Femur (tissue), 1 donor: ENCODE measurements at regions not wholly inside any gene's neighbourhood (a gene's known extent, or its start where the extent isn't known, plus 50 kb on each side); places are given as distances from the start of the nearest gene placed in this dataset.
"Not testable (repeated sequence)": the region's sequence is repeated elsewhere in the genome, so short reads cannot be mapped to it uniquely, and the experiment has no call there.

ENCODE experiments used
- DNase-seq: peaks from one replicate; pipeline ENCODE4 v3.0.0-alpha.2; 2017

DNA sequence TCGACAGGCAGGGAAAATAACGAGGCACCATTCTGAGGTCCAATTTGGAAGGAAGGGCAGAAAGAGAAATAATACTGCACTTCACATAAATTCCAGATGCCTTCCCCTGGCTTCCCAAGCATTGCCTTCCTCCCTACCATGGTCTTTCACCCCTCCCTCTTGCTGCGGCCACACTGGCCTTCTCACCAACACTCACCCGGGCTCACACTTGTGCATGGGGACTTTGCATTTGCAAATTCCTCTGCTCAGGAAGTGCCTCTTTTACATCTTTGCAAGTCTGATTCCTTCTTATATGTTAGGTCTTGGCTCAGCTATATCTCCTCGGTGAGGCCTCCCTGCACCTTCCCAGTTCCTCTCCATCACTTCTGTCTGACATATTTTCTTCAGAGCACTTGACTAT is 199.4 kb downstream of the CHIC2 start:
- no peak for DNase-seq

DNA sequence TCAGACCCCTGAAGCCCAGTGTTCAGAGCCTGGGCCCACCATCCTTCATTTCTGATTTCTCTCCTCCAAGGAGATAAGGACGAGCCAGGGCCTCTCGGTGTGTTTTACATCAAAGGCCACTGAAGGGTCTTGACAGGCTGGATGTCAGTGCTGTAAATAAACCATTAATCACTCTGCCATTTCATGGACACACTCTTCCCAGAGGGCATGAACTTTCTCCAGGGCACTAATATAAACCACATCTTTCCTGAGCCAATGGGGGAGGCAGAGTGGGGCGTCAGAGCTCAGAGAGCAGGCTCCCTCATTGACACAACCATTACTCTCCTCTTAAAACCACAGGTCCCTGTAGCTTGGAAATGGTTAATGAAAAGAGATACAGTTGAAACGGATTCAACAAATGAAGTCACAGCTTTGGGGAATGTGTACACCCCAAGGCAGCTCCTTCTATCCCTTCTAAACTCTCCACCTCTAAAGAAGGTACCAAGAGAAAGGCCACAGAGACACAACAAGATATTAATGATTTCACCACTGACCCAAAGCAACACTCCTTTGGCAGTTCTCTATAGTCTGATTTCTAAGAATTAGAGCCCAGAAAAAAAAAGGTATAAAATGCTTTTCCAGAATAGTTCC is 200.6 kb downstream of the CHIC2 start:
- no peak for DNase-seq

DNA sequence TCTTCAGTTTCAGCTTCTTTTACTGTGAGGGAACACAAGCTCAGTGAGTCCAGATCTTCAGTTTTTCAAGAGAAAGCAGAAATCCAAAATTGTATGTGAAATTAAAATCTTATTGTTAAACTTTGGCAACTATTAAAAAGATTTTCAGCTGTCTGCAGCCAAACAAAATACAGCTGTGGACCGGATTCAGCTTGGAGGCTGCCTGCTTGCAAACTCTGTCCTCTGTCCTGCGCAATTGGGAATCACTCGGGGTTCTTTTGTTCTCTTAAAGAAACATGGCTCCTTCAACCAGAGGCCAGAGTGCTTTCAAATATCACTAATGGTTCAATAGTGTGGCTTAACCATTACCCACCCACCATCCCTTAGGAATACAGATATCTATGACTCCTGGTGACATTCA is 201.2 kb downstream of the CHIC2 start:
- DNase-seq: peak; percentile 81

DNA sequence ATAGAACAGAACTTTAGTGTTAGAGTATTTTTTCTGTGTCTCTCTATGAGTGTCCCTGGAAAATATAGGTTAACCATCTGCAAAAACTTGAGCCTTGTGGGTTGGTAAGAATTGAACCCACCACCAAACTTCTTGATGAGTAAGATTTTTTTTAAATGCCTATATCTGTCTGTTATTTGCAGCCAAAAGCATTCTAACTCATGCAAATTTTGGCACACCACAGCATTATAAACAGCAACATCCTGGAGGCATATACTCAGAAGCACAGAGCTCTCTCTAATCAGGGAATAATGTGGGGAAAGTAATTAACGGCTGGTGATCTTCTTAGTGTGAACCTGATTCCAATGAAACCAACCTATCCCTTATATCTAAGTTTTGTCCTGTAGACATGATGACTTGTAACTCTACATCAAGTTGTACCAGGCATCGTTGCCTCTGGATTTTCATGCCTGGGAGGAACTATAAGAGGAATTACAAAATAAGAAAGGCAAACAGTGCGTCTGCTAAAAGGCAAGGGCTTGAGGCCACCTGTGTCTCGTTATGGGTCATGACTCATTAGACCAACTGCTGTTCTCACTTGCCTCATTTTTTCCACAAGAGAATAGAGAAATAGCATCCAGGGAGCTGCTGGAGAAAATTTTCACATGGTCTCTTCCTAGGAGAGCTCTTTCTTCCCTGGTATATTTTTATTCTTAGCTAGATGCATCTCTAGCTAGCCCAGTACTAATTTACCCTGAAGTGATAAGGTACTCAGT is 202.4 kb downstream of the CHIC2 start:
- DNase-seq: no peak

DNA sequence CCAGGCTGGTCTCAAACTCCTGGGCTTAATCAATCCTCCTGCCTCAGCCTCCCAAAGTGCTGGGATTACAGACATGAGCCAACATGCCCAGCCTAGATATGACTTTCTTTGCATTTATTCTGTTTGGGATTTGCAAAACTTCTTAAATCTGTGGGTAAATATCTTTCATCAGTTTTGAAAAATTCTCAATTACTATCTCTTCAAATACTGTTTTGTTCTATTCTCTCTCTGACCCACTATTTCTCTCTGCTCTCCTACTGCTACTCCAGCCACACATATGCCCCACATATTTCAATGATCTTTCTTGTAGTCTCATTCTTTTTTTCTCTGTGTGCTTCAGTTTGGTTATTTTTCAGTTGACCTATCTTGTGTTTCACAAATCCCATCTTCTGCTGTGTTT is 205.1 kb downstream of the CHIC2 start:
- no peak for DNase-seq

DNA sequence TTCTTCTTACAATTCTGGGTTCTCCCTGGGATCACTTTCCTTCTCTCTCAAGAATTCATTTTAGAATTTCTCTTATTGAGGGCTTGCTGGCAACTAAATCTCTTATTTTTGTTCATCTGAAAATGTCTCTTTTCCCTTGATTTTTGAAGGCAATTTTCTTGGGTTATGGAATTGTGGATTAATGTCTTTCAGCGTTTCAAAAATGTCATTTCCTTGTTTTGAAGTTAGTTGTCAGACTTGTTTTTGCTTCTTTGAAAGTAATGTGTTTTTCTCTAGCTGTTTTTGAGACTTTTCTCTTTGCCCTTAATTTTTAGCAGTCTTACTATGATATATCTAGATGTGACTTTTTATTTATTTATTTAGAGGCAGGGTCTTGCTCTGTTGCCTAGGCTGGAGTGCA is 205.7 kb downstream of the CHIC2 start:
- DNase-seq: no peak

DNA sequence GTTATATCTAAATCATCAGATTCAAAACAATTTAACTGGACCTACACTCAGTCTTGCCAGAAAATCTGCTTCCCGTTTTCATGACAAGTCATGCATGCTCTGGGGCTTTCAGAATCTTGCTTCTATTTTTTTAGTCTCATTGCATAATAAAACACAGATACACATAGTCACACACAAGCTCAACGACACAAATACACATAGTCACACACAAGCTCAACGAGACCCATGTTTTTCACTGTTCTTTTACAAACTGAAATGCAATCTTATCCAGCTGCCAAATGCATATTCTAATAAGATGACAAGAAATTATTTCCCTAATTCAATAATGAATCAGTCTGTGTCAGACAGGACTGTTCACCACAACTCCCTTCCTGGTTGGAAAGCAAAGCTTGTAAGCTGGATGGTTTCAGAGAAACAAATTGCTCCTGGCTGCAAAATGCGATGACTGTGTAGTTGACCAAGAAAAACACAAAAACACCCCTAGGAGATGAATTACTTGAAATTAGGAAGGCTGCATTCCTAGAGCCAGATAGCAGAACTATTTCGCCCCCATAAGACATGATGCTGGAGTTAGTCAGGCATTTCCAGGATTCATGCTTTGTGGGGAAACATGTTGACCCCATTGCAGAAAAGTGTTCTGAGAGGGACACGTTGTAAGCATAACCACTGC is 208.7 kb downstream of the CHIC2 start:
- DNase-seq: peak; percentile 32

DNA sequence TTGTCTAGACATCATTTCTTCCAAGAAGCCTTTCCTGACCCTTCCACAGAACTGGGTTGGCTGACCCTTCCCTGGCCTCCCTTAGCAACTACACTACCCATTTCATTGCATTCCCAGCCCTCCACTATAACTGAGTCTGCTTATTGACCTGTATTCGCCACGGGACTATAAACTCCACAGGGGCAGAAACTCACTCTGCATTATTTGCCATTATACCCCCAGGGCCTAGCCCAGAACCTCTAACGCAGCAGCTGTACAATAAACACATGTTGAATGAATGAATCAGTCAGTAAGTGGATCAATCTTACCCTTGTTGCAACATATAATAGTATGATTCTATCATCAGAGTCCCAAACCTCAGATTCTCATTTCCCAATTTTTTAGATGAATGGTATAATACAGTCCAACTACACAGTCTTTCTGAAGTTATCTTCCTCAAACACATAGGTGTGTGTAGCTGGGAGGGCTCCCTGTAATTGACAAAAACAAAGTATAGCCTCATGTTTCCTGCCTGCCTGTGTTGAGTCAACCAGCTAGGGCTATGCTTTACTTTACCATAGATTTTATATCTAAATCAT is 209.3 kb downstream of the CHIC2 start:
- no peak for DNase-seq

DNA sequence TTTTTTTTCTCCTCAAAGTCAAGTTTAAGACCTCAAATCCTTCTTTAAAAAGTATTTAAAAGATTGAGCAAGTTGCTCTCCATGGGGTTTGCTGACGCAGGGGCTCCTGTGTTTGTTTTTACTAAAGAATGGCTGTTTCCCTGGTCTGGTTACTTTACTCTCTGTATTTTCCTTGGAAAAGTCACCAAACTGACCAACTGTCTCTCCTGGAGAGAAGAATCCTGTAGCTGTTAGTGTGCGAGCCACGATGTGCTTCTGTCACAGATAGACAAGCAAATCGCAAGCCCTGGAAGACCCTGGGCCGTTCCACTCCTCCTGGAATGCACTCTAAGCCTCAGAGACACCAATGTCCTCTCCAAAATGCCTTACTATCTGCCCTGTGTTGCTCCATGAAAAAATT is 212.1 kb downstream of the CHIC2 start:
- no peak for DNase-seq

DNA sequence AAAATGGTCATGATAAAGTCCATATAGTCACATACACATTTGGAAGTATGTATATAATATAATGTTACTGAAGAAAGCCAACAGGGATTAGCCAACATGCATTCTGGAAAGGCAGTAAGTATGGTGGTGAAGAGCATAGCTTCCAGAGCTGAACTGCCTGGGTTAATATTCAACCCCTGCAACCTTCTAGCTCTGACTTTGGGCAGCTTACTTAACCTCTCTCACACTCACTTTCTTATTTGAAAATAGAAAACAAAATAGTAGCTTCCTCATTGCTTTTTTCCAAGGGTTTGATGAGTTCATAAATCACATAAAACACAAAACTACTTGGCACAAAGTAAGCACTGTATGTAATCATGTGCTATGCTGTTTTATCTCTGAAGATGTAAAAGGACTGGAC is 216.4 kb downstream of the CHIC2 start:
- no peak for DNase-seq

DNA sequence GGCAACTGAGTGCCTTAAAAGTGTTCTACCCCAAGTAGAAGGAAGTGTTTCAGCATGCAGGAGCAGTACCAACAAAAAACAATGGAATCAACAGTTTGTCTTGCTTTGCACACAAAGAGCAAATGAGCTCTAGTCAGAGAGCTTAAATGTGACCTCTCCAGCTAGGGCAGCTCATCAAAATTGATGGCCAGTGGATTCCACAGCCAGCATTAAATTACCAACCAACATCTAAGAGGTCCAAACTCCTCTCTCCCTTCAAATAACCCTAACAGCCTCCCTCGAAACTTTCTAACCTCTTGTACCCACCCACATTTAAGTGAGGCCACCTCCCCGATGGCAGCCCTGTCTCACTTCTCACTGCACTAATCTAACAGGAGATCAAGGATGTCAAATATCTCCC is 219.9 kb downstream of the CHIC2 start:
- DNase-seq: no peak

DNA sequence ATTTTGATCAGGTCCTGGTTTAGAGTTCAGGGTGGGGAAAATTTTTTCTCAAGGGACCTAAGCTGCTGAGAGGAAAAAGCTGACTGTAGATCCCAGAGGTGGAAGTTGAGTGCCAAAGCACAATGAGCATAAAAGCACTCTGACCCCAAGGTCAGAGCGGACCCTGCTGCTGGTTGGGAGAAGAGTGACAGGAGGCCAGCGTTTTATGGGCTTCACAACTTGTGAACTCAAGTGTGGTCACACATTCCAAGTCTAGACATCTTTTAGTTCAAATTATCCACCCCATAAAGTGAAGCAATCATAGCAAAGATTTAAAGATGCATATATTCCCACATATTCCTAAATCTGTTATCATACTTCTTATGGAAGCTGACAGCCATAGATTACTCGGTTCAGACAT is 220.3 kb downstream of the CHIC2 start:
- no peak for DNase-seq

DNA sequence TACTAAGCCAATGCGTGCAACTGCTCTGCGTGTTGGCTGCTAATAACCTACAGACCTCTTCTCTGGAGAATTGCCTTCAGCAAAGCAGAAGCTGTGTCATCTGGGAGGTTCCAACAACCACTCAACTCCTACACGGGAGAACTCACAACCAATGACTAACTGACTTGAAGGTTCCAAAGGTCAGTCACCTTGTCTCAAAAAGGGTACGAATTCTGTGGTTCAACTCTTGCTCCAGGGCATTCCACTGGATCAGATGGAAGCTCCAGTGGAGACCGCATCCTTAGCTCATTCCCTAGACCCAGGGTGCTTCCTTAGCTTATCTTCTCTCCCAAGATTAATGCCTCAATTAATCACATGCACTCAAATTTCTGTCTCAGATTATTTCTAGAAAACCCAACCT is 222.7 kb downstream of the CHIC2 start:
- DNase-seq: no peak

DNA sequence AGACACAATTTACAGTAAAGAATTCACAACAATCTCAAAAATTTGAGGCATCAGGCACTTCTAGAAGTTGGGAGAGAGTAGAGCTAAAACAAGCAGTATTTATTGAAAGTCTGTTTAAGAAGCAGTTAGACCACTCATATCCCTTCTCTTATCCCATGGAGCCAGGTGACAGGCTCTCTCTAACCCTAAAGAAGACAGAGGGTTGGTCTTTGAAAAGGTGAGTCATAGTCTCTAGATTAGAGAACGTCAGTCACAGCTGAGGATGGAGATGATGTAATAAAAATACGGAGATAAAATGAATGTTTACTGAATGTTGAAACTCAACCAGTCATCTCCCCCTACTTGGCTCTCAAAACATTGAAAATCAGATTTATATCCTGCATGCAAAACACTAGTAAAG is 223.8 kb downstream of the CHIC2 start:
- no peak for DNase-seq

DNA sequence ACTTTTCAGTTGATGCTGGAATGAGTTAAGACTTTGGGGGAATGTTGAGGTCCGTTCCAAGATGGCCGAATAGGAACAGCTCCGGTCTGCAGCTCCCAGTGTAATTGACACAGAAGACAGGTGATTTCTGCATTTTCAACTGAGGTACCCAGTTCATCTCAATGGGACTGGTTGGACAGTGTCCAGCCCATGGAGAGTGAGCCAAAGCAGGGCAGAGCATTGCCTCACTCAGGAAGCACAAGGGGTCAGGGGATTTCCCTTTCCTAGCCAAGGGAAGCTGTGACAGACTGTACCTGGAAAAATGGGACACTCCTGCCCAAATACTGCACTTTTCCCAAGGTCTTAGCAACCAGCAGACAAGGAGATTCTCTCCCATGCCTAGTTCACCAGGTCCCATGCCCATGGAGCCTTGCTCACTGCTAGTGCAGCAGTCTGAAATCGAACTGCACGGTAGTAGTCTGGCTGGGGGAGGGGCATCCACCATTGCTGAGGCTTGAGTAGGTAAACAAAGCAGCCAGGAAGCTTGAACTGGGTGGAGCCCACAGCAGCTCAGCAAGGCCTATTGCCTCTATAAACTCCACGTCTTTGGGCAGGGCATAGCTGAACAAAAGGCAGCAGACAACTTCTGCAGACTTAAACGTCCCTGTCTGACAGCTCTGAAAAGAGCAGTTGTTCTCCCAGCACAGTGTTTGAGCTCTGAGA is 231.0 kb downstream of the CHIC2 start:
- DNase-seq: not testable (repeated sequence)

DNA sequence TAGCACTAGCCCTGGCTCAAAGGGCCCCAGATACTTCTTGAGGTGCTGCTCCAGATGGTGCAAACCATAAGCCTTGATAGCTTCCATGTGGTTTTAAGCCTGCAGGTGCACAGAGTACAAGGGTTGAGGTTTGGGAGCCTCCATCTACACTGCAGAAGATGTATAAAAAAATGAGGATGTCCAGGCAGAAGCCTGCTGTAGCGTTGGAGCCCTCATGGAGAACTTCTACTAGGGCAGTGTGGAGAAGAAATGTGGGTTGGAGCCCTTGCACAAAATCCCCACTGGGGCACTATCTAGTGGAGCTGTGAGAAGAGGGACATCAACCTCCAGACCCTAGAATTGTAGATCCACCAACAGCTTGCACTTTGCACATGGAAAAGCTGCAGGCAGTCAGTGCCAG is 231.9 kb downstream of the CHIC2 start:
- no peak for DNase-seq

DNA sequence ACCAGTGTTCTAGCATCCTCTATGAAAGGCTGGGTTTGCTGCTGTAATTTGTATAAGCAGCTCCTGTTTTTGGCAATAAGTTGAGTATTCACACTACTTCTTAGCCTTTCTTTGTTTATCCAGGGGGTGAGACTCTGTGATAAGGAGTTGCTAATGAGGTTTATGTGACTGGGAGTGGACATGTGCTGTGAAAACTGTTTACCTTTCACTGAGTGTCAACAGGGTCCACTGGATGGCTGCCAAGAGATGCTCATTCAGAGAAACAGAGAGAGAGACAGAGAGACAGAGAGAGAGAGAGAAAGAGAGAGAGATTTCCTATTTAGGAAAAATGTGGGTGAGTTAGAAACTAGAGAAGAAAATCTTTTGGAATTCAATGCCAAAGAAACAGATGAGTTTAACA is 233.9 kb downstream of the CHIC2 start:
- DNase-seq: no peak

DNA sequence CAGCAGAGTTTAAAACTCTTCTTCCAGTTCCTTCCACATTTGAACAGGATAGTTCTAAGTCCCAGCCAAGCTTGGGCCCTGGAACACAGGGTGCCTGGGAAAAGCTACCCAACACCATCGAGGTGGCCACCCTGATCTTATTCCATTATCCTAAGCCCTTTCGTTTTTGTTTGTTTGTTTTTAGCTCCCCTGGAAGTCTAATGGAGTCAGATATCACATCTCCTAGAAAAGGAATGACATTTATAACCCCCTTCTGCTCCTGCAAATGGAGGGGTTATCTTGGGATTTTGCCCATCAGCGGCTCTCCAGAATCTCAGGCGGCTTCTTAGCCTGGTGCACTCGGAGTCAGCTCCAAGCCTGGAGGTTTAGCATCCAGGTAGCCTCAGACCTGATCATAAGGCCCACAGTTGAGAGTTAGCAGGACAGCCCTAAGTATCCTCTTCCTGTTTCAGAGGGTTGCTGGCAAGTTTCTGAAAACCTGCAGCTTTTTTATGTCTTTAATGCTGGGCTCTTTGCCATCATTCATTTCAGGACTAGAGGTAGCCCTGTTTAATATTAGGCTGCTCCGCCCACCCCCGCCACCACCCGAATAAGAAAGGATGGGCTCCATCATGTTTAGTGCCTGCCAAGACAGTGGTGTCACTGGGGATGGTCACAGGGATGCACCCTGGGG is 230.0 kb upstream of the LNX1 start:
- DNase-seq: no peak

DNA sequence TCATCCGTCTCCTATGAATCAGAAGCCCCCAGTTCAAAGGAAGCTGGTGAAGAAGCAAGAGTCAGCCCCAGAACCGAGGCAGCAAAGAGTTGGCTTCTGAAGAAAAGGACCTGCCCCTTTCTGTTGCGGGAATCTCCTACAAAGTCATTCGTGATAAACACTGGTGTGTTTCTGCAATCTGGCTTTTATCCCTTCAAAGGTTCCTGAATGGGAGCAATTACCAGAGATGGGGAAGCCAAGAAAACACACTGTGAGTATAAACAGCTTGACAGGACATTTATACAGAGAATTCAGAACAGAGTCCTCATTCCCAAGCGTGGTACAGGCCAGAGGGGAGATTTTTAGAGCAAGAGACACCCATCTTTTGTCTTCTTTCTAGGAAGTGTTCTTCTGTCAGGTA is 226.8 kb upstream of the LNX1 start:
- no peak for DNase-seq

DNA sequence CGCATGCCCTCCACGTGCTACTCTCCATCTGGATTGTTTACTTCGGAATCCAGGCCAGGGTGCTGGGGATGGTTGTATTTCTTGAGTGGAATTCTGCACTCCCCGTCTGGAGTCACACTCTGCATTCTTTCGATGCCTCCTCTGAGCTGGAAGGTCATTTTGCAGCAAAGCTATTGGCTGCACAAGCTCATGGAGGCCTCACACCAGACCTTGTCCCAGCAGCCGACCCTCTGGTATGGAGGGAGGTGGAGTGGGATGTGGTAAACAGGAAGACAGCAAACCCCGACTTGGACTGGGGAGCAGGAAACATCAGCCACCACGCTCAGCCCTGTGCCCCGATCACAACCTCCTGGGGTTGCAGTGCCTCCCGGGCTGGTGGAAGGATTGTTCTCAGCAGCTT is 225.3 kb upstream of the LNX1 start:
- DNase-seq: no peak

DNA sequence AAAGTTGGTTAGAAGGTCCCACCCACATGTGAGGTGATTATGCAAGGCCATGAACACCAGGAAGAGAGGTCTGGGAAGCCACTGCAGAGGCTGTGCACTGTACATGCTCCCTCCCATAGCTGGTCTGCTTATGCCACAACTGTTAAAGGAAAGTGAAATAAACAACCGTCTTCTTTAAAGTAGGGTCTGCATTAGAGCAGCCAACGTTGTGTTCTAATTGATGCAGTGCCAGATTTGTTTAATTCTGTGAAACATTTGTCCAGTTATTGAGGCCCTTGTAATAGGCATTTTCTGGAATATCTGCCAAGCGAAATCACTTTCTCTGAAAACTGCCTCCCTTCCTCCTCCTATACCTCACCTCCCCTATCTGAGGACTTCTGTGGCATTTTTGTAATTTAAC is 224.0 kb upstream of the LNX1 start:
- no peak for DNase-seq

DNA sequence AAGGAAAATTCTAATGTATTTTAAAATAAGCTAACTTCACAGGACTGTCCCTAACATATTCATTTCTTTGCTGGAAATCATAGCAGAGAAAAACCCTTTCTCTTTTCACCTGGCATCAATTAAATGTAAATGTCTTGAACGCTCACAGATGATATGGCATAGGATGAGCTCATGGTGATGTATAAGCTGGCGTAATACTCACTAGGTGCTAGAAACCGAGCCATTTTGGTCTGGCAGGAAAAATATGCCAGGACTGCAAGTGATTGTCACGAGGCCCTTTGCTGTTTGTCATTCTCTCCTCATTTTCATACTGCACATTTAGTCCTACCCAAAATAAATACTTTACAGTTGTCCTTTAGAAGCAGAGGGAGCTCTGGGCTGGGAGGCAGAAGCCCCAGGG is 222.7 kb upstream of the LNX1 start:
- no peak for DNase-seq

DNA sequence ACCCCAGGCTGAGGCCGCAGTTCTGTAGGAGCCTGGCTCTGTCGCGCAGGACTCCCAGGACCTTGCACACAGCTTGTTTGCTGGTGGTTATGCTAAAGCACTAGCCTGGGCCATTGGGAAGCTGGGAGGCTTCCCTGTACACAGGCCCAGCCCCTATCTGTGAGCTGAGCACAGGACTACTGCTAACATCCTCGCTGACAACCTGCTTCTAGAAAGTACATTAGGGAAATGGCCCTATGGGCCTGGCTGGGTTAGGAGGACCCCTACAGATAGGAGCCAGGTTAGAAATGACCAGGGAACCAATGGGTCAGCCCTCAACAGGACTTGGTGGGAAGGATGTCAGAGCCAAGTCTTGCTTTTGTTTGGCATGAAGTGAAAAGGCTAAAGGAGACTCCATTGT is 219.4 kb upstream of the LNX1 start:
- no peak for DNase-seq
